ENCODE measurements at regions not wholly inside any gene's neighbourhood (a gene's known extent, or its start where the extent isn't known, plus 50 kb on each side); places are given as distances from the start of the nearest gene placed in this dataset.

DNA sequence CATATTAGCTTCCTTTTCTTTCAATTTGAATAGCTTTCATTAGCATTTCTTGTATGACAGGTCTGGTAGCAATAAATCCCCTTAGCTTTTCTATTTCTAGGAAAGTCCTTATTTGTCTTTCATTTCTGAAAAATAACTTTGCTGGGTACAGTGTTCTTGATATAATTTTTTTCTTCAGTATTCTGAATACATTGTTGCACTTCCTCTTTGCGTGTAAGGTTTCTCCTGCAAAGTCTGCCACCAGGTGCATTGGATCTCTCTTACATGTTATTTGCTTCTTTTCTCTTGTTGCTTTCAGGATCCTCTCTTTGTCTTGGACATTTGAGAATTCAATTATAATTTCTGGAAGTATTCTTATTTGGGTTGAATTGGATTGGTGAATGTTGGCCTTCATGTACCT is 663.7 kb downstream of the GRXCR1 start:
- no peak overlapping the region for H3K27ac Mint-ChIP-seq
- H3K4me1 Mint-ChIP-seq (ENCODE audit: unreplicated experiment) = no peaks in the 10 kb centered on the region
- no peaks in the 10 kb centered on the region for H3K36me3 Mint-ChIP-seq
- H3K9me3 Mint-ChIP-seq = peaks cover 7% of the 10 kb centered on the region
- no peak for DNase-seq (ENCODE audit: extremely low spot score, unreplicated experiment)
- H3K4me3 Mint-ChIP-seq = no peak overlapping the region
- TF ChIP-seq, protein P1, sequence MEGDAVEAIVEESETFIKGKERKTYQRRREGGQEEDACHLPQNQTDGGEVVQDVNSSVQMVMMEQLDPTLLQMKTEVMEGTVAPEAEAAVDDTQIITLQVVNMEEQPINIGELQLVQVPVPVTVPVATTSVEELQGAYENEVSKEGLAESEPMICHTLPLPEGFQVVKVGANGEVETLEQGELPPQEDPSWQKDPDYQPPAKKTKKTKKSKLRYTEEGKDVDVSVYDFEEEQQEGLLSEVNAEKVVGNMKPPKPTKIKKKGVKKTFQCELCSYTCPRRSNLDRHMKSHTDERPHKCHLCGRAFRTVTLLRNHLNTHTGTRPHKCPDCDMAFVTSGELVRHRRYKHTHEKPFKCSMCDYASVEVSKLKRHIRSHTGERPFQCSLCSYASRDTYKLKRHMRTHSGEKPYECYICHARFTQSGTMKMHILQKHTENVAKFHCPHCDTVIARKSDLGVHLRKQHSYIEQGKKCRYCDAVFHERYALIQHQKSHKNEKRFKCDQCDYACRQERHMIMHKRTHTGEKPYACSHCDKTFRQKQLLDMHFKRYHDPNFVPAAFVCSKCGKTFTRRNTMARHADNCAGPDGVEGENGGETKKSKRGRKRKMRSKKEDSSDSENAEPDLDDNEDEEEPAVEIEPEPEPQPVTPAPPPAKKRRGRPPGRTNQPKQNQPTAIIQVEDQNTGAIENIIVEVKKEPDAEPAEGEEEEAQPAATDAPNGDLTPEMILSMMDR (conservative IDR thresholded peaks at IDR 0.05) = no peak
- H3K27me3 Mint-ChIP-seq = no peaks in the 10 kb centered on the region

DNA sequence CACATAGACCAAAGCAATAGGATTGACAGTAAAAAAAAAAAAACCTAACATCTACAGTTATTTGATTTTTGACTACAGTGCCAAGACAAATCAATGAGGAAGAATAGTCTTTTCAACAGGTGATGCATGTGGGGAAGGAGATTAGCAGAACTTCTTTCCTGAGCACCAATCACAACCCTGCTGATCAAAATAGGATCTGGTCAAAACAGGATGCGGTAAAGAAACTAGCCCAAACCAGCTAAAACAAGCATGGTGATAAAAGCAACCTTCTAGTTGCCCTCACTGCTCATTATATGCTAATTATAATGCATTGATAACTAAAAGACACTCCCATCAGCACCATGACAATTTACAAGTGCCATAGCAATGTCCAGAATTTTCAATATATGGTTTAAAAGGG is 667.5 kb downstream of the GRXCR1 start:
- Mint-ChIP-seq H3K27ac (no peak overlapping the region), H3K4me1 (ENCODE audit: unreplicated experiment) (no peaks in the 10 kb centered on the region)

DNA sequence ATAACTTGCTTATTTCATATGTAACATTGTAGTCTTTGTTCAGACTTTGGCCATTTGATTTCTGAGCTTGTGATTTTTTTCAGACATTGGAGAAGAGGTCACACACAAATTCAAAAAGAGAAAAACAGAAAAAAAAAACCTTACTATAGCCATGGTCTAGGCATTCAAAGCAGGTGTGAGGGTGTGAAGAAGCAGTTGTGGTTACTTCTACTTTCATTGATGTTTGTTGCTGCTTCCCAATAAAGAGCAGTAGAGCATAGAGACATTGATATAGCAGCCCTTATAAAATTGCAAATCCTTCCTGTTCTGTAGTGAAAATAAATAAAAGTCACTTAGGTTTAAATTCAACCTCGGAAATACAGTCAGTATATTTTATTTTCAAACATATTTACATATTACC is 671.6 kb downstream of the GRXCR1 start:
- DNase-seq (ENCODE audit: extremely low spot score, unreplicated experiment) = no peak
- Mint-ChIP-seq H3K27me3 (no peaks in the 10 kb centered on the region), H3K36me3 (no peaks in the 10 kb centered on the region), H3K4me3 (no peak overlapping the region), H3K4me1 (ENCODE audit: unreplicated experiment) (no peaks in the 10 kb centered on the region), H3K9me3 (no peaks in the 10 kb centered on the region), H3K27ac (no peak overlapping the region)
- TF ChIP-seq, protein P1 (conservative IDR thresholded peaks at IDR 0.05) = no peak

More for the DNA sequence above, 667.5 kb downstream of the GRXCR1 start:
- Mint-ChIP-seq H3K4me3 (no peak overlapping the region), H3K27me3 (no peaks in the 10 kb centered on the region), H3K9me3 (no peaks in the 10 kb centered on the region), H3K36me3 (no peaks in the 10 kb centered on the region)
- TF ChIP-seq, protein P1 (conservative IDR thresholded peaks at IDR 0.05) = no peak
- DNase-seq (ENCODE audit: extremely low spot score, unreplicated experiment) = no peak

DNA sequence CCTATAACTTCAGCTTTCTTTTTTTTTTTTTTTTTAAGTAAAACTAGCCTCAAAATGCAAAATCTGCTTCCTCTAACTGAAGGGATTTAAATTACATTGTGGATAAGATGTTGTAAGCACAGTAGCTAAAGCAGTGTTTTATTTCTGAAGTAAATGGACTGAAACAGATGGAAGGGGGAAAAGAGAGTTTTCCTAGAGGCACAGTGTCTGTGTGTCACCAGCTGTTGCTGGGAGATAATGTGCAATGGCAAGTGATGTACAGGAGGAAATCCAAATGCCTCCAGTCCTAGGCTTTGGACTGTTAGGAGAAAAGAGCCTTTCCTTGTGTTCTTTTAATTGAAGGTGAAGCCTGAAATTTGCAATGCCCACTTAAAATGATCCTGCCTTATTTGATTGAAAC is 672.1 kb downstream of the GRXCR1 start:
- TF ChIP-seq, protein P1 (conservative IDR thresholded peaks at IDR 0.05) = no peak
- H3K4me3 Mint-ChIP-seq = no peak overlapping the region
- no peaks in the 10 kb centered on the region for H3K36me3 Mint-ChIP-seq
- H3K9me3 Mint-ChIP-seq = no peaks in the 10 kb centered on the region
- no peaks in the 10 kb centered on the region for H3K4me1 Mint-ChIP-seq (ENCODE audit: unreplicated experiment)
- H3K27ac Mint-ChIP-seq = no peak overlapping the region
- DNase-seq (ENCODE audit: extremely low spot score, unreplicated experiment) = no peak
- no peaks in the 10 kb centered on the region for H3K27me3 Mint-ChIP-seq

DNA sequence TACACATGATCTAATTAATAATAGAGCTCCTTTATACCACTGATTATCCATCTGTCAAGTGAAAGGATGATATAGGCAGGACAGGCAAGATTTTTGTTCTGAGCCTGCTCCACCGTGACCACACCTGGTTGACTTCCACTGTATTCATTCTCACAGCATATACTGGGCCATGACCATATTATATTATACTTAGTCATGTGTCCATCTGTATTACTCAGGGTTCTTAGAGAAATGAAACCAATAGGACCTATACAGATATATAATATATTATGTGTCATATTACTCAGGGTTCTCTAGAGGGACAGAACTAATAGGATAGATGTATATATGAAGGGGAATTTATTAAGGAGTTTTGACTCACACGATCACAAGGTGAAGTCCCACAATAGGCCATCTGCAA is 675.1 kb downstream of the GRXCR1 start:
- H3K36me3 Mint-ChIP-seq = no peaks in the 10 kb centered on the region
- TF ChIP-seq, protein P1 (conservative IDR thresholded peaks at IDR 0.05) = no peak
- no peak for DNase-seq (ENCODE audit: extremely low spot score, unreplicated experiment)
- no peak overlapping the region for H3K4me3 Mint-ChIP-seq
- H3K4me1 Mint-ChIP-seq (ENCODE audit: unreplicated experiment) = no peaks in the 10 kb centered on the region
- no peak overlapping the region for H3K27ac Mint-ChIP-seq
- no peaks in the 10 kb centered on the region for H3K9me3 Mint-ChIP-seq
- H3K27me3 Mint-ChIP-seq = no peaks in the 10 kb centered on the region

DNA sequence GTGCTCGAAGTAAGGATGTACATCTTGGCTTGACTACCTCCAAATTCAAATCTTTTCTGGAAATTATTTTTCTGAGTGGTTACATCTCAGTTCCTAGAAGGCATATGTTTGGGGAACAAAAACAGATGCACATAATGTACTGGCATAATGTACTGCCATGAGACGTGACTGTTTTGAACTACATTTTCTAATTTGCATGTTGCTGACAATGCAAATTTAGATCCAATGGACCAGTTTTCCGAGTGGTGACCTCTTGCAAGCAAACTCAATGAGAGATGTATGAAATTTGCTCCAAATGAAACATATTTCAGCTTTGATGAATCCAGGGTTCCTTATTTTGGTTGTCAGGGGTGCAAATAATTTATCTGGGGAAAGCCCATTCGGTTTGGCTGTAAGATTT is 694.3 kb downstream of the GRXCR1 start:
- no peaks in the 10 kb centered on the region for H3K36me3 Mint-ChIP-seq
- no peaks in the 10 kb centered on the region for H3K9me3 Mint-ChIP-seq
- no peak for DNase-seq (ENCODE audit: extremely low spot score, unreplicated experiment)
- no peak overlapping the region for H3K27ac Mint-ChIP-seq
- no peaks in the 10 kb centered on the region for H3K4me1 Mint-ChIP-seq (ENCODE audit: unreplicated experiment)
- H3K4me3 Mint-ChIP-seq = no peak overlapping the region
- H3K27me3 Mint-ChIP-seq = no peaks in the 10 kb centered on the region
- TF ChIP-seq, protein P1 (conservative IDR thresholded peaks at IDR 0.05) = no peak
